HEK293T (cell line): ENCODE measurements at regions not wholly inside any gene's neighbourhood (a gene's known extent, or its start where the extent isn't known, plus 50 kb on each side); places are given as distances from the start of the nearest gene placed in this dataset.

Experiments
- CTCF ChIA-PET: fragments of 350-600 bp; formaldehyde crosslinking; extraction: SDS; loops from one replicate; lab custom pipeline; 2021; ENCODE audit warnings: antibody characterized with exemption, inconsistent platforms; lab: Yijun Ruan, JAX
- POLR2A ChIA-PET: fragments of 350-600 bp; formaldehyde crosslinking; extraction: SDS; loops from one replicate; lab custom pipeline; 2020; ENCODE audit warnings: antibody characterized with exemption, inconsistent platforms; lab: Yijun Ruan, JAX
- DNase-seq: peaks from one replicate; pipeline ENCODE4 v3.0.0; 2012; ENCODE audit warnings: mixed read lengths; ENCODE audit errors: extremely low spot score
- ARNT ChIP-seq: fragments of 450-650 bp; IDR thresholded peaks from 2 replicates; pipeline ENCODE4 v1.6.1; 2017; ENCODE audit warnings: mild to moderate bottlenecking
- BHLHE40 ChIP-seq: fragments of 450-650 bp; IDR thresholded peaks from 2 replicates; pipeline ENCODE4 v1.6.1; 2016; ENCODE audit warnings: mild to moderate bottlenecking, moderate library complexity, borderline replicate concordance
- CTBP1 ChIP-seq: fragments of 450-650 bp; IDR thresholded peaks from 2 replicates; pipeline ENCODE4 v1.6.1; 2016; ENCODE audit warnings: borderline replicate concordance
- ELF4 ChIP-seq: fragments of 450-650 bp; IDR thresholded peaks from 2 replicates; pipeline ENCODE4 v1.6.1; 2017; ENCODE audit warnings: antibody characterized with exemption
- FOXA1 ChIP-seq: fragments of 450-650 bp; IDR thresholded peaks from 2 replicates; pipeline ENCODE4 v1.6.1; 2016; ENCODE audit warnings: mild to moderate bottlenecking
- FOXK2 ChIP-seq: fragments of 450-650 bp; IDR thresholded peaks from 2 replicates; pipeline ENCODE4 v1.6.1; 2016; ENCODE audit warnings: mild to moderate bottlenecking
- FOXM1 ChIP-seq: fragments of 450-650 bp; IDR thresholded peaks from 2 replicates; pipeline ENCODE4 v1.6.1; 2017; ENCODE audit warnings: mild to moderate bottlenecking, borderline replicate concordance
- HDGF ChIP-seq: fragments of 450-650 bp; IDR thresholded peaks from 2 replicates; pipeline ENCODE4 v1.6.1; 2017; ENCODE audit warnings: antibody characterized with exemption, borderline replicate concordance
- L3MBTL2 ChIP-seq: fragments of 450-650 bp; conservative IDR thresholded peaks from 2 replicates; pipeline ENCODE4 v1.6.1; 2016; ENCODE audit warnings: mild to moderate bottlenecking
- LEF1 ChIP-seq: fragments of 450-650 bp; IDR thresholded peaks from 2 replicates; pipeline ENCODE4 v1.6.1; 2017; ENCODE audit warnings: mild to moderate bottlenecking, borderline replicate concordance
- NFRKB ChIP-seq: fragments of 450-650 bp; IDR thresholded peaks from 2 replicates; pipeline ENCODE4 v1.6.1; 2016; ENCODE audit warnings: mild to moderate bottlenecking, moderate library complexity
- PKNOX1 ChIP-seq: fragments of 450-650 bp; IDR thresholded peaks from 2 replicates; pipeline ENCODE4 v1.6.1; 2016
- SP1 ChIP-seq: fragments of 450-650 bp; IDR thresholded peaks from 2 replicates; pipeline ENCODE4 v1.6.1; 2017
- SUZ12 ChIP-seq: fragments of 450-650 bp; IDR thresholded peaks from 2 replicates; pipeline ENCODE4 v1.6.1; 2016; ENCODE audit warnings: mild to moderate bottlenecking
- TARDBP ChIP-seq: fragments of 450-650 bp; IDR thresholded peaks from 2 replicates; pipeline ENCODE4 v1.6.1; 2016
- ZNF384 ChIP-seq: fragments of 450-650 bp; IDR thresholded peaks from 2 replicates; pipeline ENCODE4 v1.6.1; 2016

- CTCF ChIA-PET: no interaction called here
- POLR2A ChIA-PET: no interaction called here
- DNase-seq: no peak
- TF ChIP-seq BHLHE40 (no peak), ARNT (no peak), SUZ12 (no peak), FOXK2 (no peak), CTBP1 (no peak), L3MBTL2 (no peak), ELF4 (no peak), PKNOX1 (no peak), NFRKB (no peak), HDGF (no peak), LEF1 (no peak), ZNF384 (no peak), SP1 (no peak), FOXA1 (no peak)
Observed at GRCh38 chr5:20536341-20536740, 548.3 kb upstream of the CDH18 start.

GRCh38 chr5:20528471-20528870 is 540.5 kb upstream of the CDH18 start:
- TF ChIP-seq ARNT (no peak), ZNF384 (no peak), HDGF (no peak), NFRKB (no peak), BHLHE40 (no peak), FOXM1 (no peak), CTBP1 (no peak), ELF4 (no peak), LEF1 (no peak)
- DNase-seq: no peak
- ChIA-PET POLR2A (no interaction called here), CTCF (no interaction called here)

- CTCF ChIA-PET: no interaction called here
- POLR2A ChIA-PET: no interaction called here
- TF ChIP-seq SP1 (no peak), PKNOX1 (no peak)
- no peak for DNase-seq
Observed at GRCh38 chr5:20524991-20525529, 537.1 kb upstream of the CDH18 start.

- ChIA-PET POLR2A (no interaction called here), CTCF (no interaction called here)
- DNase-seq: no peak
- no peak for TF ChIP-seq TARDBP
- TF ChIP-seq FOXM1: no peak
- TF ChIP-seq ZNF384: no peak
- no peak for TF ChIP-seq SUZ12
- TF ChIP-seq BHLHE40: no peak
Observed at GRCh38 chr5:20522905-20523482, 535.0 kb upstream of the CDH18 start.

- CTCF ChIA-PET: no interaction called here
- POLR2A ChIA-PET: no interaction called here
- no peak for DNase-seq
- TF ChIP-seq ARNT (no peak), BHLHE40 (no peak), NFRKB (no peak), FOXK2 (no peak), LEF1 (no peak)
Observed at GRCh38 chr5:20515606-20516005, 527.6 kb upstream of the CDH18 start.

- CTCF ChIA-PET: no interaction called here
- POLR2A ChIA-PET: no interaction called here
- TF ChIP-seq L3MBTL2: no peak
- TF ChIP-seq ZNF384: no peak
- no peak for TF ChIP-seq FOXA1
- TF ChIP-seq LEF1: no peak
- TF ChIP-seq NFRKB: no peak
- TF ChIP-seq TARDBP: no peak
- TF ChIP-seq HDGF: no peak
- TF ChIP-seq FOXM1: no peak
- no peak for TF ChIP-seq ELF4
- TF ChIP-seq ARNT: no peak
- TF ChIP-seq CTBP1: no peak
- no peak for TF ChIP-seq SP1
- no peak for TF ChIP-seq FOXK2
- no peak for TF ChIP-seq SUZ12
- no peak for TF ChIP-seq PKNOX1
- no peak for DNase-seq
Observed at GRCh38 chr5:20514145-20514544, 526.1 kb upstream of the CDH18 start.

GRCh38 chr5:20500546-20500945 is 512.5 kb upstream of the CDH18 start:
- TF ChIP-seq L3MBTL2: no peak
- TF ChIP-seq ARNT: no peak
- TF ChIP-seq ELF4: no peak
- TF ChIP-seq SUZ12: no peak
- no peak for TF ChIP-seq ZNF384
- no peak for TF ChIP-seq SP1
- no peak for TF ChIP-seq FOXM1
- TF ChIP-seq BHLHE40: no peak
- TF ChIP-seq LEF1: no peak
- TF ChIP-seq HDGF: no peak
- no peak for TF ChIP-seq FOXA1
- TF ChIP-seq PKNOX1: no peak
- TF ChIP-seq NFRKB: no peak
- no peak for TF ChIP-seq TARDBP
- no peak for TF ChIP-seq CTBP1
- no peak for TF ChIP-seq FOXK2
- ChIA-PET POLR2A (no interaction called here), CTCF (no interaction called here)
- no peak for DNase-seq
